GM12873 (cell line): ENCODE measurements at regions not wholly inside any gene's neighbourhood (a gene's known extent, or its start where the extent isn't known, plus 50 kb on each side); places are given as distances from the start of the nearest gene placed in this dataset.

Experiments
- TF ChIP-seq, protein P1 (sequence below): IDR thresholded peaks from 2 replicates; pipeline ENCODE4 v1.5.1; 2012; ENCODE audit warnings: low read depth, mild to moderate bottlenecking, moderate library complexity, low read length, control low read depth; ENCODE audit not compliant: insufficient read depth; ENCODE audit errors: missing control alignments

DNA sequence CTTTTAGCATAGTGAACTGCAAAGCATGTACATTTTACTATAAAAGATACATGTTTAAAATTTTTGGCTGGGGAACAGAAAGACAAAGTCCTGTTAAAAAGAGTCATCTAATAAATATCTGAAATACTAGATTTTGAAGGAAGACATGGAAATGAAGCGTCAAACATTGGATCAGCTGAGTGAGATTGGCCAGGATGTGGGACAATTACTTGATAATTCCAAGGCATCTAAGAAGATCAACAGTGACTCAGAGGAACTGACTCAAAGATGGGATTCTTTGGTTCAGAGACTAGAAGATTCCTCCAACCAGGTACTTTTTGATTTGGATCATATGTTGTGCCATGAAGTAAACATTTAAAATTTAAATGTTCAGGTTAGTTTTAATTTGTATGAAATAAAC, 162.3 kb downstream of the UTRN start:
- TF ChIP-seq, protein P1, sequence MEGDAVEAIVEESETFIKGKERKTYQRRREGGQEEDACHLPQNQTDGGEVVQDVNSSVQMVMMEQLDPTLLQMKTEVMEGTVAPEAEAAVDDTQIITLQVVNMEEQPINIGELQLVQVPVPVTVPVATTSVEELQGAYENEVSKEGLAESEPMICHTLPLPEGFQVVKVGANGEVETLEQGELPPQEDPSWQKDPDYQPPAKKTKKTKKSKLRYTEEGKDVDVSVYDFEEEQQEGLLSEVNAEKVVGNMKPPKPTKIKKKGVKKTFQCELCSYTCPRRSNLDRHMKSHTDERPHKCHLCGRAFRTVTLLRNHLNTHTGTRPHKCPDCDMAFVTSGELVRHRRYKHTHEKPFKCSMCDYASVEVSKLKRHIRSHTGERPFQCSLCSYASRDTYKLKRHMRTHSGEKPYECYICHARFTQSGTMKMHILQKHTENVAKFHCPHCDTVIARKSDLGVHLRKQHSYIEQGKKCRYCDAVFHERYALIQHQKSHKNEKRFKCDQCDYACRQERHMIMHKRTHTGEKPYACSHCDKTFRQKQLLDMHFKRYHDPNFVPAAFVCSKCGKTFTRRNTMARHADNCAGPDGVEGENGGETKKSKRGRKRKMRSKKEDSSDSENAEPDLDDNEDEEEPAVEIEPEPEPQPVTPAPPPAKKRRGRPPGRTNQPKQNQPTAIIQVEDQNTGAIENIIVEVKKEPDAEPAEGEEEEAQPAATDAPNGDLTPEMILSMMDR = no peak

DNA sequence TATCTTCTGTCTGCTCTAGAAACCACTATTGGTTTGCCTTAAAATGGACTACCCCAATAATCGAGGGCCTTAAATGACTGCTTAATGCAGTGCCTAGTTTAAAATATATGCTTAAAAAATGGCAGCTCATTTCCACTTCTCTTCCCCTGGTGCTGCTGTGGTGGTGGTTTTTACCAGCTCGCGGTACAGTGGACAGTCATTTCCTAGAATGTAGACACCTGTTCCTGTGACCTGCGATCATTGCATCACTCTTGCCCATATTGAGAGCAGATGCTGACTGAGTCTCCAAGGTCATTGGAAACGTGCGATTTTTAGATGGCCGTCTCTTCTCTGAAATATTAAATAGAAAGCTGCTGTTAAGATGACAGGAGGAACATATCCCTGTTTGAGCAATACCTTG, 164.1 kb downstream of the UTRN start:
- TF ChIP-seq, protein P1 = no peak

DNA sequence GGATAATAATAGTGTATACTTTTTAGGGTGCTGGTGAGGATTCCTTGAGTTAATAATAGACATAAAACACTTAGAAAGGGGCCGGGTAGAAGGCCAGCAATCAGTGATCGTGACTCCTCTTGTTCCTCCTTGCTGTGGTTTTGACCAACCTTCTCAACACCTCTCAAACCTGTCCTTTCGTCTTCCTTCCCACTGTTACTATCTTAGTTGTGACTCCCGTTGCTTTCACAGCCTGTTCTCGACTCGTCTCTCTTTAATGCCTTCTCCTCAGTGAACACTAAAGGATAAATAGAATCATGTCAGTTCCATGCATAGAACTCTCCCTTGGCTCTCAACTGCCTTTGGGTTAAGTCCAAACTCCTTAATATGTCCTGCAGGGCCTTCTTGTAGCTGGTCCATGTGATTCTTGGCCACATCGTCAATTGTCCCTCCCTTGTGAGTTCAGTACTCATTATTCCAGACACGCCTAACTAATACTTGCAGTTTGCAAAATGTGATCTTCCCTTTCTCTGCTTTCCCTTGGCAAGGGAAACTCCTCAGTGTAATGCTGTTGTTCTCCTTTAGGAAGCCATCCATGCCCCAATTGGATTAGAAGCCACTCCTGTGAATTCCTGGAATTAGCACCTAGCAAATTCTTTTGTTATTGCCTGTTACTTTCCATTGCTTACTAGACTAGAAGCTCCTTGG, 164.9 kb downstream of the UTRN start:
- TF ChIP-seq, protein P1 = no peak

DNA sequence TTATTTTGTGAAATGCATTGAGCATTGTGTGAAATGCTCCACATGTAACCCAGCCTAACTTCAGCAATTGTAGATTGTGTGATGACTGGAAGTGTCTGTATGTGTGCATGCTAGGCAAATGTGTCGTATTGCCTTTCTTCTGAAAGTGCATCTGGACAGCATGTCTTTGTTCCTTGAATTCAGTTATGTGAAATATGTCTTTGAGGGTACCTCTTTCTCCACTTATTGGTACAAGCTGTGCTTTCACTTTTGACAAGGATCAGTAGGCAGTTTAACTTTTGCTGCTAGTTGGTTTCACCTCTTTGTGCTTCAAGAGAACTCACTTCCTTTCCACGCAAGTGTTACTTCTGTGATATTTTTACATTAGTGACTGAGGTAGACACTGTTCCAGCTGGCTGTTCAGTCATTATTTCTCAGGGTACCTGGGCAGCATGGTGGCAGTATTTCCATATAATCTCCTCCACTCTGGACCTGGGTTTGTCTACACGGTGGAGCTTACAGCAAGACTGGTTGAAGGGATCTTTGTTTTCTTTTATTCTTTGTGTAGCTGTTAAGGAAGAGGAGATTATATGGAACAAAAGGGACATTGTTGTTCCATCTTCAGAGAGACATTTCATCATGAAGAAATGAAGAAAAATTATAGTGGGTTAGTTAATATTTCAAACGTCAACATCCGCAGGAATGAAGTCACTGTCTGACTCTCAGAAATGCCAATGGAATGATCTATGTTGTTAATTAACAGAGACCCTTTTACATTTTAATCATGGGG, 175.4 kb downstream of the UTRN start:
- TF ChIP-seq, protein P1 = no peak

DNA sequence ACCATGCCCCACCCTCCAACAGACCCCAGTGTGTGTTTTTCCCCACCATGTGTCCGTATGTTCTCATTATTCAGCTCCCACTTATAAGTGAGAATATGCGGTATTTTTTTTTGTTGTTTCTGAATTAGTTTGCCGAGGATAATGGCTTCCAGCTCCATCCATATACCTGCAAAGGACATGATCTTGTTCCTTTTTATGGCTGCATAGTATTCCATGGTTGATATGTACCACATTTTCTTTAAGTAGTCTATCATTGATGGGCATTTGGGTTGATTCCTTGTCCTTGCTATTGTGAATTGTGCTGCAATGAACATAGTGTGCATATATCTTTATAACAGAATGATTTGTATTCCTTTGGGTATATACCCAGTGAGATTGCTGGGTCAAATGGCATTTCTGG, 176.9 kb downstream of the UTRN start:
- TF ChIP-seq, protein P1 = no peak

DNA sequence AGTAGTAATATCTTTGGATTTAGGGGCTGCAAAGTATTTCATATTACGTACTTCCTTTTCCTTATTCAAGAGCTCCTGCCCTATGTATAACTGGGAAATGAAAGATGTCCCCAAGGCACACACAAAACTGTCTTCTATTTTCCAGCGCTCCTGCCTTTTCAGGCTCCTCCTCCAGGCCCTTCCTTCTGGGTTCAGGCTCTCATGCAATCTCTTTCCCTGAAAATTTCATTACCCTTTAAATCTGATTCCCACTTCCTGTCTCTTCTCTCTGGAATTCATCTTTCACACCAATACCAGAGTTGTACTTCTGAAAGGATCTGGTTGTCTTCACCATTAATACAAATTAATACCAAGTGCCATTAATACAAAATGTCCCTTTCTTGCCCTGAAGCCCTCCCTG, 181.6 kb downstream of the UTRN start:
- TF ChIP-seq, protein P1 = no peak

DNA sequence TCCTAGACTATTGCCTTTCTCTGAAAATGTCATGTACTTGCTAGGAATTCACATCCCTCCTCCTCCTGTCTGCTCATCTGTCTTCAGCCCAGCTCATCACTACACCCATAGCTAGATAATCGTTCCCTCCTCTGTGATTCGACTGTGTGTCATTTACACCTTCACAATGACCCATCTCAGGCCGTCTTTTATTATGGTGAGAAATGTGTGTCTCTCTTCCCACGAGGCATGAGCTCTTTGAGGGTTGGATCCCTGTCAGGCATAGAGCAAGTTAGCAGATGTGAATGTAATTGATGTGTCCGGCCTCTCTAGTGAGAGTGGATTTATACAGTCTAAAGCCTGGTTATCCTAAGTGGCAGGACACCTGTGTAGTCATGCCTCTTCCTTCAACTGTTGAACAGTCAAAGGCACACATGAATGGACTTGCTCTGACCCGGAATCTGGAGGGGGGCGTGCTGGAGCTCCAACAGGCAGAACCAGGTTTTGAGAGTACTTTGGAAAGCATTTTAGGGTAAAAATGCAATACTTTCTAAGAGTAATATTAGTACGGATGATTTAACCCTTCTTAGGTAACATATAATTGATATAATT, 182.1 kb downstream of the UTRN start:
- TF ChIP-seq, protein P1 = no peak
